Stimulated activated CD4-positive, alpha-beta T cell treated with anti-CD3 and anti-CD28 coated beads, Interleukin-12 subunit alpha, Interleukin-12 subunit beta, amount 100 ng/mL, for 4 hours (primary cell): ENCODE measurements at regions not wholly inside any gene's neighbourhood (a gene's known extent, or its start where the extent isn't known, plus 50 kb on each side); places are given as distances from the start of the nearest gene placed in this dataset.
"Not testable (repeated sequence)": the region's sequence is repeated elsewhere in the genome, so short reads cannot be mapped to it uniquely, and the experiment has no call there.

Experiments used
- DNase-seq: peaks from one replicate; pipeline ENCODE4 v3.0.0-alpha.2; 2020

- no peak for DNase-seq
Observed at GRCh38 chr16:56011808-56012481, 136.8 kb upstream of the CES5A start.

GRCh38 chr16:56005958-56006357, 130.8 kb upstream of the CES5A start:
- no peak for DNase-seq

GRCh38 chr16:55999683-56000082, 124.5 kb upstream of the CES5A start:
- no peak for DNase-seq

GRCh38 chr16:55993088-55993487, 117.9 kb upstream of the CES5A start:
- DNase-seq: no peak

- DNase-seq: no peak
Observed at GRCh38 chr16:55992551-55992950, 117.4 kb upstream of the CES5A start.

DNA sequence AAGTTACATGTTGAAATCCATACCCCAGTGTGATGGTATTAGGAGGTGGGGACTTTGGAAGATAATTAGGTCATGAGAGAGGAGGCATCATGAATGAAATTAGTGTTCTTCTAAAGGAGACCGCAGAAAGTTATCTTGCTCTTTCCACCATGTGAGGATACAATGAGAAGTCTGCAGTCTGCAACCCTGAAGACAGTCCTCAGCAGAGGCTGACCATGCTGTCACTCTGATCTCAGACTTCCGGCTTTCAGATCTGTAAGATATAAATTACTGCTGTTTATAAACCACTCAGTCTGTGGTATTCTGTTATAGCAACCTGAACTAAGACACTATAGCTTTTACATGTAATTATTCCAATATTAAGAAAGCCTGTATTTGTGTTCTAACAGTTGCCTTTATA, 116.7 kb upstream of the CES5A start:
- DNase-seq: no peak

- DNase-seq: no peak
Observed at GRCh38 chr16:55989569-55989907, 114.4 kb upstream of the CES5A start.

- not testable (repeated sequence) for DNase-seq
Observed at GRCh38 chr16:55988850-55989568, 113.8 kb upstream of the CES5A start.

GRCh38 chr16:55988013-55988412, 112.8 kb upstream of the CES5A start:
- DNase-seq: no peak

GRCh38 chr16:55982597-55982996, 107.4 kb upstream of the CES5A start:
- no peak for DNase-seq

DNA sequence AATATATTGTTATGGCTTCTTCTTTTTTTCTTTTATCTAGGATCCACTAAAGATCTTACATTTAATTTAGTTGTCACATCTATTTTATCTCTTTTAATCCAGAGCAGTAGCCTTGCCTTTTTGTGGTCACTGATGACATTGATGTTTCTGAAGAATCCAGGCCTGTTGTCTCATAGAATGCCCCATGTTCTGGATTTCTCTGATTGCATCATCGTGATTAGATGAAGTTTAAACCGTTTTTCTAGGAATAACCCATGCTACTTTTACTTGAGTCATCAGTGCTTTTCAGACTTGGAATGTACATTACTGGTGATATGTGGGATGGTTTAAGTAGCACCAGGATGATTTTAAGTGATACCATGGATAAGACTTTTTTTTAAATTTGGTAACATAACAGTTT, 106.4 kb upstream of the CES5A start:
- no peak for DNase-seq

- DNase-seq: no peak
Observed at GRCh38 chr16:55976815-55977214, 101.6 kb upstream of the CES5A start.

- no peak for DNase-seq
Observed at GRCh38 chr16:55971447-55971846, 96.3 kb upstream of the CES5A start.

DNA sequence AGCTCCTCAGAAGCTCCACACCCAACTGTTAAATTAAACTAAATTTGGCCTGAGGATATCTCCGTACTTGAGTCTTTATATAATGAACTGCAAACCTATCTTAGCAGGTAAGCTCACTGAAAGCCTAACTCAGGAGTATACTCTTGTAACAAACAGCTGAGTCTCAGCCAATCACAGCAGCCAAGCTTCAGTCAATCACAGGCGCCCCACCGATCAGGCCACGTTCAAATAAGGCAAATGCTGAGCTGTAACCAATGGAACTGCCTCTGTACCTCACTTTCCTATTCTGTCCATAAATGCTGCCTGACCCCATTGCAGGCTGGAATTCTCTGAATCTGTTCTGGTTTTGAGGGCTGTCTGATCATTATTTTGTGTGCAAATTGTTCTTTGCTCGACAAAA, 93.0 kb upstream of the CES5A start:
- DNase-seq: no peak

GRCh38 chr16:55964923-55965475, 89.8 kb upstream of the CES5A start:
- no peak for DNase-seq

DNA sequence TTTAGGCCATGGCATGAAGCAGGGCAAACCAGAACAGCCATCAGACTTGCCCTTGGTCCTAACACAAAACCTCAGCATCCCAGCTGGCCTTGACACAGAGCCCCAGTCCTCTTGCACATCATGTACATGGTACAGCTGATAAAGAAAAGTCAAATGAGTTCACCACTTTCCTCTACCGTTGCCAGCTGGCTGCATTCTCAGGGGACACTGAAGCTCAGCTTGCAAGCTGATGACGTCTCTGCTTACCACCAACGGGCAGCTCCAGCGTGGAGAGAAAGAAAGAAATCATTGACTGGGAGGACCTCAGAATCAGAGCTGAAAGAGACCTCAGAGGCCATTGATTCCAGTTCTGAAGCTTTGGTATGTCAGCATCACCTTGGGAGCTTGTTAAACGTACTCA, 80.7 kb upstream of the CES5A start:
- DNase-seq: no peak

GRCh38 chr16:55955424-55955823, 80.3 kb upstream of the CES5A start:
- no peak for DNase-seq

GRCh38 chr16:55954906-55955305, 79.7 kb upstream of the CES5A start:
- no peak for DNase-seq

DNA sequence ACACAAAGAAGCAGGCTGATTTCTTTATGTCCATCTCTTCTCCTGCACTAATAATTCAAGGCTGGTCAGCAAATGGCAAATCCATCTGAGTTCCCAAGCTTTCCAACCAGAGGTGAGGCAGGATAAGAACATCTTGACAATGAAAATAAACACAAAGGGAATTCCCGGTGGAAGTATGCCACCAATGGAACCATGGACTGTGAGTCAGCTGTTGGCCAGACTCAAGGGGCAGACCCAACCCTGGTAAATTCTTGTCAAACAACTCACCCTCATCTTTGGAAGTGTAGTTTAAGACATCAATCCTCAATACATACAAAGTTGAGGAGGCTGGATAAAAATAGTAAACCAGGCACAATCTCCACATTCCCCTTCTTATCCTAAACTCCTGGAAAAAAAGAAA, 74.3 kb upstream of the CES5A start:
- DNase-seq: no peak

GRCh38 chr16:55948230-55948629, 73.1 kb upstream of the CES5A start:
- no peak for DNase-seq

DNA sequence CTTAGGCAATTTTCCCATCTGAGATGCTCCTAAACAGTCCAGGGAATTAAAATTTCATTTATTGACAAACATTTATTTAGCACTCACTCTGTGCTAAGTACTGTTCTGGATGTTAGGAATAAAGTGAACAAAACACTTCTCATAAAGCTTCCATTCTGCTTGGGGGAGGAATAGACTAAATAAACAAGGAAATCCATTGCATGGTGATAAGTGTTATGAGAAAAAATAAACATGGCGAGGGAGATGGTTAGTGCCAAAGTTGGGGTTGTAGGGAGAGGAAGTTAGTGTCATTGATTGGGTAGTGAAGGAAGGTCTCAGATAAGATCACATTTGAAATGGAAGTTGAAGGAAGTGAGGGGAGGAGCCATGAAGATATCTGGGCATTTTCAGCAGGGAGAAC, 72.2 kb upstream of the CES5A start:
- DNase-seq: no peak

DNA sequence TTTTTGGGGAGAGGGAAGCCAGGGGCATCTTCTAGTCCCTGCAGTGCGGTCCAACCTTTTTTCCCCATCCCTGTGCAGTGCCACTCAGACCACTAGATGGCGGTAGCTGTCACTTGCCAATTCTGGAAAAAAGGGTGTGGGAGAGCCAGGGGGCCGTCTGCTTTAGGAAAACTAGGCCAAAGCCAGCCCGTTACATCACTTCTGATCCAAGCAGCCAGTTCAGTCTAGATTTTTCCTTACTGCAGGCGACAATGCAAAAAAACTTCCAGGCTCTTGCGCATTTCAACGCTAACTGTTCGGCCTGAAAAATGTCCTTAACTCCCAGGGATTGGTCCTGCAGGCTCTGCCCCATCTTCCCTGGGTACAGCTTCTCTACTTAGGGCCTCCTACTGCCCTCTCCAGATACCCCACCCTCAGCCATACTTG, 69.2 kb upstream of the CES5A start:
- DNase-seq: peak; percentile 41

- DNase-seq: no peak
Observed at GRCh38 chr16:55943267-55943666, 68.1 kb upstream of the CES5A start.

GRCh38 chr16:55942821-55943220, 67.6 kb upstream of the CES5A start:
- DNase-seq: no peak

DNA sequence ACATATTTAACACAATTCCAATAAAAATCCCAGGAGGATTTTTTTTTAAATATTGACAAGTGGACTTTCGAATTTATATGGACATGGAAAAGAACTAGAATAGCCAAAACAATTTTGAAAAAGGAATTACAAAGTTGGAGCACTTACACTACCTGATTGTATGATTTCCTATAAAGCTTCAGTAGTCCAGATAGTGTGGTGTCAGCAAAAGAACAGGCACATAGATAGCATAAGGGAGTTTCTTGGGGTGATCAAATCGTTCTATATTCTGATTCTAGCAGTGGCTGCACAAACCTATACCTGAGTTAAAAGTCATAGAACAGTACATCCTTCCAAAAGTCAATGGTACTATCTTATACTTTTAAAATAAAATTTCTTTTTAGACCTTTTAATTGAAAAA, 66.4 kb upstream of the CES5A start:
- DNase-seq: no peak
